Lower lobe of right lung (tissue), 2 donors: ENCODE measurements at regions not wholly inside any gene's neighbourhood (a gene's known extent, or its start where the extent isn't known, plus 50 kb on each side); places are given as distances from the start of the nearest gene placed in this dataset.

ENCODE experiments used
- ATAC-seq, 2 donors: fragments of 200-7000 bp; cut with Tn5 transposase; one replicate each; pipeline ENCODE4 v1.9.1; 2020 to 2022; ENCODE audit warnings: mild to moderate bottlenecking in 2 of 2, moderate library complexity in 2 of 2
- DNase-seq: peaks from one replicate; pipeline ENCODE4 v3.0.0-alpha.2; 2020
- H3K27ac ChIP-seq: fragments of 200-600 bp; one replicate; pipeline ENCODE4 v1.8.0; 2022
- H3K27me3 ChIP-seq: fragments of 200-600 bp; one replicate; pipeline ENCODE4 v1.8.0; 2022; ENCODE audit warnings: low read depth
- H3K36me3 ChIP-seq: fragments of 200-600 bp; one replicate; pipeline ENCODE4 v1.8.0; 2022; ENCODE audit warnings: mild to moderate bottlenecking
- H3K4me1 ChIP-seq: fragments of 200-600 bp; one replicate; pipeline ENCODE4 v1.8.0; 2022
- H3K4me3 ChIP-seq: fragments of 200-600 bp; one replicate; pipeline ENCODE4 v1.8.0; 2022; ENCODE audit warnings: mild to moderate bottlenecking
- H3K9me3 ChIP-seq: fragments of 200-600 bp; one replicate; pipeline ENCODE4 v1.8.0; 2022
- intact Hi-C: fragments of 100-400 bp; cut with DNase I; formaldehyde crosslinking; loops from one replicate; pipeline ENCODE4 v1.11.0; 2022
- TF ChIP-seq, protein P1 (sequence below): fragments of 200-600 bp; IDR thresholded peaks from one replicate; pipeline ENCODE4 v1.8.0; 2022; ENCODE audit warnings: antibody characterized with exemption, mild to moderate bottlenecking
- donor health status: DM: no; HTN: yes; CAD: no; lungs with severe emphysema.

DNA sequence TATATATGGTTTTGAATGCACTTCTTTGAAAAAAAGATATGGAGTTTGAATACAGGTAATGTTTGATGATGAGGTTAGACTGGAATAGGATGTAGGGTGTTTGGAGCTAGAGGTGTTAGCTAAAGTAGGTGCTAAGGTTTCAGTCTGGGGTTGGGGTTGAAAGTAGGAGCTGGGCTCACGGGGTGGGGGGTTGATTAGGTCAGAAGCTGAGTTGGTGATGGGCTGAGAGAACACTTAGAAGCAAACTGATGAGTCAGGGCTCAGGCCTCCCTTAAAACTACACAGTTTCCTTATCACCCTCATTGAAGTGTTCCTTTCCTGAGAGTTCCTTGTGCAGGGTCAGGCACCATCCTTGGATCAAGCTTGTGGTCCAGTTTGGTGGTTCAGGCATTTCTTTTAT is 308.8 kb upstream of the ADAMTS16 start:
- TF ChIP-seq, protein P1, sequence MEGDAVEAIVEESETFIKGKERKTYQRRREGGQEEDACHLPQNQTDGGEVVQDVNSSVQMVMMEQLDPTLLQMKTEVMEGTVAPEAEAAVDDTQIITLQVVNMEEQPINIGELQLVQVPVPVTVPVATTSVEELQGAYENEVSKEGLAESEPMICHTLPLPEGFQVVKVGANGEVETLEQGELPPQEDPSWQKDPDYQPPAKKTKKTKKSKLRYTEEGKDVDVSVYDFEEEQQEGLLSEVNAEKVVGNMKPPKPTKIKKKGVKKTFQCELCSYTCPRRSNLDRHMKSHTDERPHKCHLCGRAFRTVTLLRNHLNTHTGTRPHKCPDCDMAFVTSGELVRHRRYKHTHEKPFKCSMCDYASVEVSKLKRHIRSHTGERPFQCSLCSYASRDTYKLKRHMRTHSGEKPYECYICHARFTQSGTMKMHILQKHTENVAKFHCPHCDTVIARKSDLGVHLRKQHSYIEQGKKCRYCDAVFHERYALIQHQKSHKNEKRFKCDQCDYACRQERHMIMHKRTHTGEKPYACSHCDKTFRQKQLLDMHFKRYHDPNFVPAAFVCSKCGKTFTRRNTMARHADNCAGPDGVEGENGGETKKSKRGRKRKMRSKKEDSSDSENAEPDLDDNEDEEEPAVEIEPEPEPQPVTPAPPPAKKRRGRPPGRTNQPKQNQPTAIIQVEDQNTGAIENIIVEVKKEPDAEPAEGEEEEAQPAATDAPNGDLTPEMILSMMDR: no peak
- no peaks in the 10 kb centered on the region for H3K9me3 ChIP-seq
- ATAC-seq (no peak), DNase-seq (no peak)
- H3K27me3 ChIP-seq: no peaks in the 10 kb centered on the region
- intact Hi-C loops: no loop called here
- H3K4me1 ChIP-seq: no peaks in the 10 kb centered on the region
- H3K27ac ChIP-seq: no peak overlapping the region
- no peak overlapping the region for H3K4me3 ChIP-seq
- no peaks in the 10 kb centered on the region for H3K36me3 ChIP-seq

DNA sequence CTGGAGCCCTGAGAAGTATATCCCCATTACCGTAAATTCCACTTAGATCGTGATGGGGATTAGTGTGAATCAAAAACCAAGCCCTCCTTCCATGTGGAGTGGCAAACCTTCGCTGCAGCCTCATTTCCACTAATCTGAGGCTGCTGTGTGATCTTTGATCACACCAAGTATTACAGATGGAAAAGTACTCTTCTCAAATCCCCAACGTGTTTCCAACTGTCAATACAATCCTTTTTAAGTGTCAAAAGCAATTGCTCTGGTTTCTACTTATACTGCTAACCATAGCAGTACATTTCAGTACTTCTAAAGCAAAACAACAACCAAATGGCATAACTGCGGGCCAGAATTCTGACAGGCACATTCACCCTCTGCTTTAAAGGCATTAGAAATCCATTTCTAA is 307.7 kb upstream of the ADAMTS16 start:
- TF ChIP-seq, protein P1: no peak
- Histone ChIP-seq H3K9me3 (no peaks in the 10 kb centered on the region), H3K36me3 (no peaks in the 10 kb centered on the region), H3K4me1 (no peaks in the 10 kb centered on the region), H3K27ac (no peak overlapping the region), H3K27me3 (no peaks in the 10 kb centered on the region), H3K4me3 (no peak overlapping the region)
- intact Hi-C loops: no loop called here
- ATAC-seq (no peak), DNase-seq (no peak)

DNA sequence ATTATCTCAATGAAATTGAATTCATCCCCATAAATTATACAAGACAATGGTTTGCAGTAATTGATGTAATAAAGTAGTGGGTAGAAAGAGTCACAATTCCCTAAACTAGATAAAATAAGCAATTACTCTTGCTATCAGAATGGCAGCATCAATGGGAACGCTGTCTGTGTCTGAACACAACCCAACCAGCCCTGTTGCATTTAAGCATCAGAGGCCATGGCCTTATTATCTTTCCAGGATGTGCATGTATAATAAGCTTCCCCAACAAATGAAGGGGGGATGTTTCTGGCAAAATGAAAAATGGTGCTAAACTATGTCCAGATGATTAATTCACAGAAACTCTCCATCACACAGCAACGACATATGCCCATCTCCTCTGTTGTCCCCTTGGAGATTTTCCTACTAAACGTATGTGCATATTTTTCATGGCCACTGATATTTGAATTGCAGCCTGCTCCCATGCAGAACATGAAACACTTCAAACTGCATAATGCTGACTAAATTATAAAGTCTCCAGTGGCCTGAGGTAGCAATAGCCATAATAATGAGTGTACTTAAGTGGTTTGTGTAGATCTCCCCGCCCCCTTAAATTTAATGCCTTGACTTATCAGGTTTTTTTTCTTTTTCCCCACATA is 306.9 kb upstream of the ADAMTS16 start:
- no peaks in the 10 kb centered on the region for H3K27me3 ChIP-seq
- no peaks in the 10 kb centered on the region for H3K36me3 ChIP-seq
- no peak for DNase-seq
- H3K27ac ChIP-seq: no peak overlapping the region
- no peaks in the 10 kb centered on the region for H3K9me3 ChIP-seq
- TF ChIP-seq, protein P1: no peak
- intact Hi-C loops: no loop called here
- H3K4me3 ChIP-seq: no peak overlapping the region
- H3K4me1 ChIP-seq: no peaks in the 10 kb centered on the region
- no peak for ATAC-seq

DNA sequence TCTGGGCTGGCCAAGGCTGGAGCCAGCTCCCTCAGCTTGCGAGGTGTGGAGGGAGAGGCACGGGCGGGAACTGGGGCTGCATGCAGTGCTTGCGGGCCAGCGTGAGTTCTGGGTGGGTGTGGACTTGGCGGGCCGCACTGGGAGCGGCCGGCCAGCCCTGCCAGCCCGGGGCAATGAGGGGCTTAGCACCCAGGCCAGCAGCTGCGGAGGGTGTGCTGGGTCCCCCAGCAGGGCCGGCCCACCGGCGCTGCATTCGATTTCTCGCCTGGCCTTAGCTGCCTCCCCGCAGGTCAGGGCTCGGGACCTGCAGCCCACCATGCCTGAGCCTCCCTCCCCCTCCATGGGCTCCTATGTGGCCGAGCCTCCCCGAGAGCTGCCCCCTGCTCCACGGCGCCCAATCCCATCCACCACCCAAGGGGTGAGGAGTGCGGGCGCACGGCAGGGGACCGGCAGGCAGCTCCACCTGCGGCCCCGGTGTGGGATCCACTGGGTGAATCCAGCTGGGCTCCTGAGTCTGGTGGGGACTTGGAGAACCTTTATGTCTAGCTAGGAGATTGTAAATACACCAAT is 302.6 kb upstream of the ADAMTS16 start:
- Histone ChIP-seq H3K27ac (no peak overlapping the region), H3K36me3 (no peaks in the 10 kb centered on the region), H3K4me1 (no peaks in the 10 kb centered on the region), H3K9me3 (no peaks in the 10 kb centered on the region), H3K27me3 (no peaks in the 10 kb centered on the region), H3K4me3 (no peak overlapping the region)
- TF ChIP-seq, protein P1: no peak
- intact Hi-C loops: no loop called here
- no peak for DNase-seq
- ATAC-seq: no peak

DNA sequence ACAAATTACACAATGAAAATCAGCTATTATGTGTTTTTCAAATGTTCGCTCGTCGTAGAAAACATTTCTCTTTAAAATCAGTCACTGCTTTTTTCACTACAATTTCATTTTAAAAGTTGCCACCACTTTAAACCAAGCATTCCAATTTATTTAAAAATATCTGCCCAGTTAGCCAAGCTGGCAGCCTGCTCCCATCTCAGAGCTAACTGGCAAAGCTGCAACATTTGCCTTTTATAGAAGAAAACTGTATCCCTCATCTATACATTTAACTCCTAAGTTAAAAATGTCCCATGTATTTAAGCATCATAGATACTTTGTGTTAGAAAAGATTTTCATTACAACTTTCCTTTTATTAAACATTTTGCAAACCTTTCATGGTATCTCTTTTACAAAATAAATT is 294.9 kb upstream of the ADAMTS16 start:
- Histone ChIP-seq H3K9me3 (no peaks in the 10 kb centered on the region), H3K4me1 (no peaks in the 10 kb centered on the region), H3K4me3 (no peak overlapping the region), H3K27me3 (no peaks in the 10 kb centered on the region), H3K36me3 (no peaks in the 10 kb centered on the region), H3K27ac (no peak overlapping the region)
- no peak for ATAC-seq
- TF ChIP-seq, protein P1: no peak
- intact Hi-C loops: no loop called here
- DNase-seq: no peak
